ENCODE measurements at regions not wholly inside any gene's neighbourhood (a gene's known extent, or its start where the extent isn't known, plus 50 kb on each side); places are given as distances from the start of the nearest gene placed in this dataset.
A peak's percentile ranks its signal among the peaks of the same experiment; 100 is the strongest.

GRCh38 chr13:32911506-32911905, 104.7 kb upstream of the KL start (continued):
- TF ChIP-seq NBN (IDR thresholded peaks at IDR 0.05) (0 out of 2 replicates have a peak, but pooled peaks have one; percentile 17), NRF1 (conservative IDR thresholded peaks at IDR 0.05; ENCODE audit: low read depth, low read length) (no peak), MAX (IDR thresholded peaks at IDR 0.05; ENCODE audit: low read depth, low read length) (no peak), CUX1 (IDR thresholded peaks at IDR 0.05; ENCODE audit: insufficient replicate concordance, low read depth, low read length) (no peak), CTCF (IDR thresholded peaks at IDR 0.05 in 2 of 3, conservative IDR thresholded peaks at IDR 0.05 in 1 of 3; ENCODE audit: control insufficient read depth in 2 of 3, extremely low read depth in 1 of 3, insufficient read depth in 1 of 3, low read depth in 3 of 3, low read length in 3 of 3) (peak; percentile 55 to 71 (median 71)), RELA (IDR thresholded peaks at IDR 0.05; ENCODE audit: borderline replicate concordance, partially characterized antibody) (peak; percentile 25), PKNOX1 (IDR thresholded peaks at IDR 0.05) (peak; percentile 73; the same call in 1 of the 2 replicates), STAT1 (conservative IDR thresholded peaks at IDR 0.05) (0 out of 2 replicates have a peak, but pooled peaks have one; percentile 47), ZSCAN29 (IDR thresholded peaks at IDR 0.05) (no peak), ZNF24 (IDR thresholded peaks at IDR 0.05) (no peak), STAT3 (IDR thresholded peaks at IDR 0.05; ENCODE audit: low read depth, low read length) (no peak), SREBF1 (IDR thresholded peaks at IDR 0.05; ENCODE audit: low read length) (no peak), HSF1 (IDR thresholded peaks at IDR 0.05; ENCODE audit: low read depth, low read length) (no peak)
